Esophagus (tissue), 2 donors: ENCODE measurements at regions not wholly inside any gene's neighbourhood (a gene's known extent, or its start where the extent isn't known, plus 50 kb on each side); places are given as distances from the start of the nearest gene placed in this dataset.

Experiments
- H3K27ac ChIP-seq, 2 donors: one replicate each; pipeline ENCODE4 v1.5.1; 2013; ENCODE audit warnings: low read depth in 2 of 2, mild to moderate bottlenecking in 2 of 2, inconsistent platforms in 1 of 2, low read length in 1 of 2, moderate library complexity in 1 of 2
- H3K27me3 ChIP-seq, 2 donors: one replicate each; pipeline ENCODE4 v1.6.1; 2013; ENCODE audit warnings: low read length in 2 of 2, control low read depth in 1 of 2, mild to moderate bottlenecking in 1 of 2; ENCODE audit not compliant: insufficient read depth in 2 of 2, control insufficient read depth in 1 of 2
- H3K36me3 ChIP-seq, 2 donors: one replicate each; pipeline ENCODE4 v1.6.1; 2013; ENCODE audit warnings: low read length in 1 of 2; ENCODE audit not compliant: control insufficient read depth in 2 of 2, insufficient read depth in 2 of 2
- H3K4me1 ChIP-seq, 2 donors: one replicate each; pipeline ENCODE4 v1.6.1; 2013; ENCODE audit warnings: low read length in 1 of 2; ENCODE audit not compliant: control insufficient read depth in 2 of 2, insufficient read depth in 2 of 2
- H3K4me3 ChIP-seq, 2 donors: one replicate each; pipeline ENCODE4 v1.5.1; 2013; ENCODE audit warnings: low read length in 2 of 2, mild to moderate bottlenecking in 2 of 2, low read depth in 1 of 2, moderate library complexity in 1 of 2
- H3K9me3 ChIP-seq, 2 donors: one replicate each; pipeline ENCODE4 v1.6.1; 2013; ENCODE audit warnings: mild to moderate bottlenecking in 2 of 2, low read depth in 1 of 2, low read length in 1 of 2, moderate library complexity in 1 of 2; ENCODE audit not compliant: control insufficient read depth in 2 of 2, insufficient read depth in 1 of 2
- WGBS, 2 donors: extraction: QIAGEN DNeasy Blood & Tissue Kit; methylation state at CpG; one replicate each; pipeline ENCODE4 v1.1.7; 2013; 5-methylcytosine and 5-hydroxymethylcytosine counted together
- donor health status: healthy with polysubstance abuse.
- donor health status: Bipolar disorder and iron deficiency.

DNA sequence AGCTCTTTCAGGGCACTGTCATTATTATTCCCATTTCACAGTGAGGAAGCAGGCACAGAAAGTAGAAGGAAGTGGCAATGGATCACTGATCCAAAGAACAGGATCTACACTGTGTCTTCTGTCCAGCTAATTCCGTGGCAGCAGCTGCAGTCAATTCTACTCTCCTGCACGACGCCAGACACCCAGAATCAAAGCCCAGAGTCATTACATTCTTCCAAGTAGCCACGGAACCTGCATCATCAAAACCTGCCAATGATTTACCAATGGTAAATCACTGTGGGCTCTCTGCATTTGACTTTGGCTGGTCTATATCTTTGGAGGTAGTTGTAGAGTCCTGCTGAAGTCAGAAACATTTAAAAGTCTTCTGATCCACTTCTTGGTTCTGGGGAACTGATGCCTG lies 767.7 kb downstream of the LIG4 start:
- H3K4me1 ChIP-seq, result no peaks in the 10 kb centered on the region
- no peaks in the 10 kb centered on the region for H3K27me3 ChIP-seq
- H3K27ac ChIP-seq, result no peak overlapping the region
- no peaks in the 10 kb centered on the region for H3K36me3 ChIP-seq
- H3K4me3 ChIP-seq, result no peak overlapping the region
- H3K9me3 ChIP-seq, result peaks cover 0 to 3% of the 10 kb centered on the region in 2 donors
- 61 to 78% methylated on average over 4 of the region's 4 CpGs for WGBS, 2 donors

DNA sequence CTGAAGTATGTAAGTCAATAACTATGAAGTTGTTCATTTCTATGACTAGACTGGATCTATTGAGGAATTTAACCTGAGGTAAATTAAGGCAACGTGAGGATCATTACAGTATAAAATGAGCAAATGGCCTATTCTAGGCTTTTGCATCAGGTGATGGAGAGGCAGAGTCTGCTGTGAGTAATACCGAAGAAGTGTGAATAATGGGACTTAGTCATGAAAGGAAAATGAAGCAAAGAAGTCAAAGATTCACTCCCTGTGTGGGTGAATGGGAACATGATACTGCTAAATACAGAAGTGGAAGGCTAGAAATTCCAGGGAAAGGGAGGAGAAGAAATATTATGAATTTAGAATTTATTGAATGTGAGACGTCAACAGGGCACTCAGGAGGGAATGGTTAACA lies 774.1 kb downstream of the LIG4 start:
- 82 to 83% methylated on average over 3 of the region's 3 CpGs for WGBS, 2 donors
- no peak overlapping the region for H3K4me3 ChIP-seq
- H3K27ac ChIP-seq, result no peak overlapping the region
- no peaks in the 10 kb centered on the region for H3K36me3 ChIP-seq
- no peaks in the 10 kb centered on the region for H3K4me1 ChIP-seq
- no peaks in the 10 kb centered on the region for H3K27me3 ChIP-seq
- H3K9me3 ChIP-seq, result no peaks in the 10 kb centered on the region

DNA sequence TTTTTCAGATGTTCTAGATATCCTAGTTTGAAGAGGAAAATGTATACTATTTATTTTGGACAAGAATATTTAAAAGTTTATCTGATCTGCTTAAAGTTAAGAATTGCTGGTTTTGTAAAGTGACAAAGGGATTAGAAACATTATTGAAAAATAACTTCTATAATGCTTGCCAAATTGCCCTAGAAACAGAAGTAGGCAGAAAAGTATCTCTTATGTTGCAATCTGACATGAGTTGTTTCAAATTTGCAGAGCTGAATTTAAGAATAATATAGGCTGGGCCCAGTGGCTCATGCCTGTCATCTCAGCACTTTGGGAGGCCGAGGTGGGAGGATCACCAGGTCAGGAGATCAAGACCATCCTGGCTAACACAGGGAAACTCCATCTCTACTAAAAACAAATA lies 777.1 kb downstream of the LIG4 start:
- no peaks in the 10 kb centered on the region for H3K9me3 ChIP-seq
- no peaks in the 10 kb centered on the region for H3K4me1 ChIP-seq
- H3K27ac ChIP-seq, result no peak overlapping the region
- 70 to 75% methylated on average over 1 of the region's 1 CpG for WGBS, 2 donors
- H3K4me3 ChIP-seq, result no peak overlapping the region
- no peaks in the 10 kb centered on the region for H3K27me3 ChIP-seq
- no peaks in the 10 kb centered on the region for H3K36me3 ChIP-seq

DNA sequence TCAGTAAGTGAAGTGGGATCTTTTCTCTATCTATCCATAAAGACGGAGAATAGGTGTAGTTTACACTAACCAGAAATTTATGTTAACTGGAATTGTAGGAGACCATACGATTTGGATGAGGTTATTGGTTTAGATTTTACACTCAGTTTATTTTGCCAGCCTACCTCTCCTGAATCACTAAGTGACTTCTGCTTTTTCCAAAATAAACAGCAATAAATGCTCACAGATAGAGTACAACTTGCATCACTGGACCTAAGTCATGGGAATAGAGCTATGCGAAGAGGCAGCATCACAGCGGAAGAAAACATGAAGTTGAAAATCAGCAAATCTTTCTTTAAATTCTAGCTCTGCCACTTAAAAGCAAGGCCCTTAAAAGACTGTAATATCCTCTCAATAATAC lies 781.0 kb downstream of the LIG4 start:
- no peaks in the 10 kb centered on the region for H3K27me3 ChIP-seq
- WGBS, 2 donors, result 88 to 89% methylated on average over 4 of the region's 4 CpGs
- no peaks in the 10 kb centered on the region for H3K36me3 ChIP-seq
- no peak overlapping the region for H3K4me3 ChIP-seq
- H3K27ac ChIP-seq, result no peak overlapping the region
- no peaks in the 10 kb centered on the region for H3K4me1 ChIP-seq
- no peaks in the 10 kb centered on the region for H3K9me3 ChIP-seq

DNA sequence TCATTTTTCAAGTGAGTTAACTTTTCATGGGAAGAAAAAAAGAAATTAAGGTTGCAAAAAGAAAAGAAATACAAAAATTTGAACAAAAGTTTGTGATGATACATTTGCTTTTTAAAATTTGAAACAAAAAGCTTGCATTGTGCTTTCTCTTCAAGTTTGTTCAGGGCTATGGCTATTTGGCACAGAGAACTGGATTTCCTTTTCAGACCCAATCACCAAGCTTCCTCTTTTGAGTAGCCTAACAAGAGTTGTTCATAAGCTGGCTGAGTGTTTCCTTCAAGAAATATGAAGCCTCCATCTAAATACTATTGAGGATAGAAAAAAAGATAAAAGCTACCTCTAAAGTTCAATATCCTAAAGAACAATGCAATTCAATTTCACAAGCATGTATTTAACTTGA lies 787.8 kb downstream of the LIG4 start:
- Histone ChIP-seq H3K36me3 (no peaks in the 10 kb centered on the region), H3K27me3 (no peaks in the 10 kb centered on the region), H3K4me3 (no peak overlapping the region), H3K4me1 (no peaks in the 10 kb centered on the region), H3K9me3 (no peaks in the 10 kb centered on the region), H3K27ac (no peak overlapping the region)

DNA sequence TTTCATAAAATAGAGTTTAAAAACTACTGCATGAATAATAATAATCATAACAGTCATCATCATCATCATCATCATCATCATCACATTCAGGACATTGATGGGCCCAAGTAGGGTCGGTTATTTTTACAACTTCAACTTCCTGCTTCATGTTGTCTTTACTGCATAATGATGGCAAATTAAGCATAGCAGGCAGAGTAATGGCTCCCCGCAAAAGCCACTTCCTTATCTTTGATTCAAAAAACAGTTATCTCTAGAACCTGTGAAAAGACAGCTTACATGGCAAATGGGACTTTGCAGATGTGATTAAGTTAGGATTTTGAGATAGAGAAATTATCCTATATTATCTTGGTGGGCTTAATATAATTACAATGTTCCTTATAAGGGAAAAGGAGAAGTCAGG lies 792.9 kb downstream of the LIG4 start:
- WGBS, 2 donors, result 76 to 83% methylated on average over 2 of the region's 2 CpGs
- Histone ChIP-seq H3K4me1 (no peaks in the 10 kb centered on the region), H3K36me3 (no peaks in the 10 kb centered on the region), H3K9me3 (no peaks in the 10 kb centered on the region), H3K27me3 (no peaks in the 10 kb centered on the region), H3K4me3 (no peak overlapping the region), H3K27ac (no peak overlapping the region)

DNA sequence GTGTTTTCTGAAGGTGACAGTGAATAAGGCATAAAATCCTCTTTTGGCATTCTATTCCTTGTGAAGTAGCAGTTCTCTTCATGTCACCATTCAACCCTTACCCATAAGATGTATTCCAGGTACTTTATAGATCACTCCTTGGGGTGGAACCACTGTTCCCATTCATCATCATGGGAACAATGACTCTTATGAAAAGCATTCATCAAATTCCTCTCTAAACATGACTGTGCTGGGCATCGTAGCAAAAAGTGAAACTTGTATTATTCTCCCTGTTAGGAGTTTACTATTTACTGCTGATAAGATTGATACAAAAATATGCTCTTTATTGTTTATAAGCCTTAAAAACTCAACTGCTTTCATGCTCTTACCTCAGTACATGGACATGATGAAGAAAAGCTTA lies 793.4 kb downstream of the LIG4 start:
- H3K27ac ChIP-seq, result no peak overlapping the region
- no peaks in the 10 kb centered on the region for H3K4me1 ChIP-seq
- WGBS, 2 donors, result 47 to 54% methylated on average over 1 of the region's 1 CpG
- H3K4me3 ChIP-seq, result no peak overlapping the region
- no peaks in the 10 kb centered on the region for H3K9me3 ChIP-seq
- H3K27me3 ChIP-seq, result no peaks in the 10 kb centered on the region
- no peaks in the 10 kb centered on the region for H3K36me3 ChIP-seq

DNA sequence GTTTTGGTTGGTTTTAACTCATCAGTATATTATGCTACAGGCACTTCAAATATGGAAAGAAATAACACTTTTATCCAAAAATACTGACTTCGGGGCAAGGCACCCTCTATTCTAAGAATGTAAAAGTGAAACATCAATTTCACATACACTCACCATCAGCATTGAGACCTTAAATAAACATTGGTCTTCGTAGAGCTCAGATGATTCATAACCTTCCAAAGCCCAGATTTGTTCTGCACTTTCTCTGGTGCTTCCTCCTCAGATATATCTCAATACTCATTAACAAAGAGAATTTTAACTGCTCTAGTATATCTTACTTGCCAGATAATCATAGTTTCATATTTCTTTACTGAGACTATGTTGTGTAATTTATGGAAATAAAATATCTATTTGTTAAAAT lies 794.3 kb downstream of the LIG4 start:
- Histone ChIP-seq H3K4me3 (no peak overlapping the region), H3K4me1 (no peaks in the 10 kb centered on the region), H3K36me3 (no peaks in the 10 kb centered on the region), H3K9me3 (no peaks in the 10 kb centered on the region), H3K27ac (no peak overlapping the region), H3K27me3 (no peaks in the 10 kb centered on the region)
- WGBS, 2 donors, result 41 to 43% methylated on average over 2 of the region's 2 CpGs

DNA sequence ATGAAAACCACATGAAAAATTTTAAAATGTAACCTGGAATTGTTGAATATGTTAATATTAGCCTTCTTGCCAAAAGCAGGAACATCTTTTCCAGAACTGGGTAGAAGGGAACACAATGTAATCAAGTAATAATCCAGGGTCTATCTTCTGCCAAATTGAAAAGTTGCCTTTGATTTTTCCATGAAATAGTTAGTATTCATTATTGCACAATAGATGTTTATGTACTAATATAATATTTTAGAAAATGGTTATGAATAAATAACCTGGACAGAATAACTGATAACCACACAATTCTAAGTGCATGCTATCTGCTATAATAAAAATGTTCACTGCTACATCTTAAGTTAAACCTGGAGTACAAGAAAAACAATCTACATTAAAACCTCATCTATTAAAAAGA lies 802.3 kb downstream of the LIG4 start:
- no peak overlapping the region for H3K27ac ChIP-seq
- H3K4me3 ChIP-seq, result no peak overlapping the region
- H3K4me1 ChIP-seq, result no peaks in the 10 kb centered on the region
- no peaks in the 10 kb centered on the region for H3K36me3 ChIP-seq
- H3K9me3 ChIP-seq, result peaks cover 0 to 2% of the 10 kb centered on the region in 2 donors
- no peaks in the 10 kb centered on the region for H3K27me3 ChIP-seq

DNA sequence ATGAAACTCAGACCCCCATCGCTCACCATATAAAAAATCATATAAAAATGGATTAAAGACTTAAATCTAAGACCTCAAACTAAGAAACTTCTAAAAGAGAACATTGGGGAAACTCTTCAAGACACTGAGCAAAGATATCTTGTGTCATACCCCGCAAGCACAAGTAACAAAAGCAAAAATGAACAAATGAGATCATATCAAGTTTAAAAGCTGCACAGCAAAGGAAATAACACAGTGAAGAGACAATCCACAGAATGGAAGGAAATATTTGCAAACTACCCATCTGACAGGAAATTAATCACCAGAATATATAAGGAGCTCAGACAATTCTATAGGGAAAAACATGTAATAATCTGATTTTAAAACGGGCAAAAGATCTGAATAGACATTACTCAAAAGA lies 808.3 kb downstream of the LIG4 start:
- Histone ChIP-seq H3K36me3 (no peaks in the 10 kb centered on the region), H3K27me3 (no peaks in the 10 kb centered on the region), H3K27ac (no peak overlapping the region), H3K9me3 (peaks cover 0 to 2% of the 10 kb centered on the region in 2 donors), H3K4me1 (no peaks in the 10 kb centered on the region), H3K4me3 (no peak overlapping the region)
- 69 to 79% methylated on average over 3 of the region's 3 CpGs for WGBS, 2 donors
